HG03103 (cell line): ENCODE measurements at regions not wholly inside any gene's neighbourhood (a gene's known extent, or its start where the extent isn't known, plus 50 kb on each side); places are given as distances from the start of the nearest gene placed in this dataset.
"Not testable (repeated sequence)": the region's sequence is repeated elsewhere in the genome, so short reads cannot be mapped to it uniquely, and the experiment has no call there.

ENCODE experiments used
- ATAC-seq: cut with Tn5 transposase; IDR thresholded peaks from one replicate; pipeline ENCODE4 v1.9.1; 2021; ENCODE audit warnings: low read depth; ENCODE audit not compliant: unreplicated experiment

DNA sequence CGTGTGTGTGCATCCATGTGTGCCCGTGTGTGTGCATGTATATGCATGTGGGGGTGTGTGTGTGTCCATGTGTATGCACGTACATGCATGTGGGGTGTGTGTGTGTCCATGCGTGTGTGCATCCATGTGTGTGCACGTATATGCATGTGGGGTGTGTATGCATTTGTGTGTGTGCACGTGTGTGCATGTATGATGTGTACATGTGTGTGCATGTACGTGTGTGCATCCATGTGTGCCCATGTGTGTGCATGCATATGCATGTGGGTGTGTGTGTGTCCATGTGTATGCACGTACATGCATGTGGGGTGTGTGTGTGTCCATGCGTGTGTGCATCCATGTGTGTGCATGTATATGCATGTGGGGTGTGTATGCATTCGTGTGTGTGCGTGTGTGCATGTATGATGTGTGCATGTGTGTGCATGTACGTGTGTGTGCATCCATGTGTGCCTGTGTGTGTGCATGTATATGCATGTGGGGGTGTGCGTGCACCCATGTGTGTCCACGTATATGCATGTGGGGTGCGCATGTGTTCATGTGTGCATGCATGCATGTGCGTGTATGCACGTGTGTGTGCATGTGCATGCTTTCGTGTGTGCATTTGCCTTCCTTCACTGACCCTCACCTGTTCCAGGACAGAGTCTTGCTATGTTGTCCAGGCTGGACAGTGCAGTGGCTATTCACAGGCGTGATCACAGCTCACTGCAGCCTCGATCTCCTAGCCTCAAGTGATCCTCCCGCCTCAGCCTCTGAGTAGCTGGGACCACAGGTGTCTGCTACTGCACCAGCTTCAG lies 129.6 kb upstream of the TNRC6C start:
- no peak for ATAC-seq

DNA sequence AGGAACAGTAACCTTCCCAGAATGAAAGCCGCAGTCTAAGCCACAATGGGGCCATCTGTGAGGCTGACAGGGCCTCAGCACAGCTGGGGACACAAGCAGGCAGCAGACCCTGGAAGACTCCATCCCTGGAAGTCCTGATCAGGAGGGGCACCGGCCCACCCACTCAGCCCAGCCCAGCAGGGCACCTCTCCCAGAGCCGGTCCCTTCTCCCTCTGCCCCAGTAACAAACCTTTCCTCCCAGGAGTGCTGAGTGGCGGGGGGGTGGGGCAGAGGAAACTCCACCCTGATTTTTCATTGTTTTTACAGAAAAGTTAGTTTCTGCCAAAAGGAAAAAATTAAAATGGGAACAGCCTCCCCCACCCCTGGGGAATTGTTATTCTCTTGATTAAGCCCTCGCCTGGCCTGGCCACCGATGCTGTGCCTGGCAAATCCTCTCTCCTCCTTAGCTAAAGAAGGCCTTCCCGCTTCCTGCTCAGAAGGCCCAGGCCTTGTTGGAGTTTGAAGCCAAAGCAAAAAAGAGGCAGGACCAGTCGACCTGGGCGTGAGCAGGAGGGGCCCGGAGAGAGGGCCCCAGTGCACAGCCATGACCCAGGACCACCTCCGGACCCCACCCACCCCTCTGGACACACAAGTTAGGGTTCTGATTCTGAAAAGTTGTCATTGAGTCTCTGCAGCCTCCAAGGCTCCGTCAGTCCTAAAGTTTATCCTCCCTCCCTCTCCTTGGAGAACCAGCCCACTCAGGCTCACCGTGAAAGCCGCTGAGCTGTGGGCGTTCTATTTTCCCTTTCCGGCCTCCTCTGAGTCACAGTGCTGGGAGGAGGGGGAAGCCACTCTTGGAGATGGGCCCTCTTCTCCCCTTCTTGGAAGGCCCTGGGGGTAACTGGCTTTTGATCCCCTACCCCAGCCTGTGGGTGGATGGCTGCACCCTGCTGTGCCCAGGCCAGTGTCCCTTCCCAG lies 128.4 kb upstream of the TNRC6C start:
- no peak for ATAC-seq

DNA sequence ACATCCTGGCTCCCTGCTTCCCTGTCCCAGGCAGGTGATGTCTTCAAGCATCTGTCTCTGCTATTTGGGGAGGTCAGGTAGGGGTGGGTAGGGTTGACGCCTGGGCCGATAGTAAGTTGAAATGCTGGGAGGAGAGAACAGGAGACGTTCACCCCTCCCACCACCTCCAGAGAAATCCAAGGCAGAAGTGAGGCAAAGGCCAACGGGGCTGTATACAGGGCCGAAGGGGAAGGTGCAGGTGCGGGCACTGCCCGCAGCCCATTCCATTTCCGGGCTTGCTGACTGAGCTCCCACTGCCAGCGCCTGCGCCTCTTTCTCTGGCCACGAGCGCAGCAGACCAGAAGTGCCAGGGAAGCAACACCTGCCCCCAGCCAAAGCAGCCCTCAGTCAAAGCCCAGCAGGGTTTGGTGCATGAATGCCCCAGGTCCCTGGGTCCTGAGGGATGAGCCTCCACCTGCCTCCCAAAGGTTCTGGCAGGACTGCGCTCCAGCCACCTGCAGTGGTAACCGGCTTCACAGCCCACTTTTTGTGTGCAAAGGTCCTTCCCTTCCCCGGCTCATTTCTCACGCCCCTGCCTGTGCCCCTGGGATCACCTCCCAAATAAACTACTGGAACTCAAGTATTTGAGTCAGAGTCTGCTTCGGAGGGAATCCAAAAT lies 127.6 kb upstream of the TNRC6C start:
- no peak for ATAC-seq

DNA sequence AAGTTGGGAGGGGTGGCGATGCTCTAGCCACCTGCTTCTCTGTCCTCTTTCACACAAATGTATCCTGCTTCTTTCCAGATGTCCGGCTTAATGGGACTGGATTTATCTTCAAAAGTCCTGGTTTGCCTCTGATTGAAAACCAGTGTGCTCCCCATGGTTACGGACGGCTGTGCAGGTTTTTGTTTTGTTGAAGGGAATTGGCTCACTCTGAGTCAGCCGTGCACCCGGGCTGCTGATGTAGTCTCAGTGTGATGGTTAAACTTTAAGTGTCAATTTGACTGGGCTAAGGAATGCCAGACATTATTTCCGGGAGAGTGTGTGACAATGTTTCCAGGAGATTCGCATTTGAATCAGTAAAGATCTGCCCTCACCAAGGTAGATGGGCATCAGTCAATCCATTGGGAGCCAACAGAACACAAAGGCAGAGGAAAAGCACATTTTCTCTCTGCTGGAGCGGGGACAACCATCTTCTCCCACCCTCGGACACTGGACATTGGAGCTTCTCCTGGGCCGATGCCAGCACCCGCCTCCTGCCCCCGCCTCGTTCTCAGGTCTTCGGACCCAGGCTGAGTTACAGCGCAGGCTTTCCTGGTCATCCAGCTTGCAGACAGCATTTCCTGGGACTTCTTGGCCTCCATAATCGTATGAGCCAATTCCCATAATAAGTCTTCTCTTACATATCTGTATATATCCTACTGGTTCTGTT lies 126.9 kb upstream of the TNRC6C start:
- no peak for ATAC-seq

DNA sequence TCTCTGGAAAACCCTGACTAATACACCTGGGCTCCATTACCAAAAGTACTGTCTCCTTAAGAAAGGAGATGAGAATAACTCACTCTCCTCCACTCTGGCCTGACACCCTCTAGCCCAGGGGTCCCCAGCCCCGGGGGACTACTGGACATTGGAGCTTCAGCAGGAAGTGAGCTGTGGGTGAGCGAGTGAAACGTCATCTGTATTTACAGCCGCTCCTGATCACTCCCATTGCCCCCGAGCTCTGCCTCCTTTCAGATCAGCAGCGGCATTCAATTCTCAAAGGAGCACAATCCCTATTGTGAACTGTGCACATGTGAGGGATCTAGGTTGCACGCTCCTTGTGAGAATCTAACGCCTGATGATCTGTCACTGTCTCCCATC lies 126.3 kb upstream of the TNRC6C start:
- ATAC-seq, result no peak

DNA sequence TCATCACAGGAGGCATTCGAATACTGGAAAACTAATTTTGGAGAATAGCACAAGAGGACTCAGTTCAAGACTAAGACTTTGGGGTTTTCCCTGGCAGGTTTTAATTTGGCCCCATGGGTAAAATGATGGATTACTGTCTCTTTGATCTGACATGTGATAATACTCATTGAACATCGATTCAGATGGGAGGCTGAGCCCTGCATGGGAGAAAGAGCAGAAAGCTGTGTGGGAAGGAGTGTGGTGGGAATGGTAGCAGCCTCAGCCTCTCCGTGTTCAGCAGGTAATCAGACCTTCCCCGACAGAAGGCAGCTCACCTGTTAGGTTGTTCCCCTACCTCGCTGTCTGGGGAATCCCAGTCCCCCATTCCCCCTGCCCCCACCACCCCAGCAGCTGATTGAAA lies 124.7 kb upstream of the TNRC6C start:
- no peak for ATAC-seq

DNA sequence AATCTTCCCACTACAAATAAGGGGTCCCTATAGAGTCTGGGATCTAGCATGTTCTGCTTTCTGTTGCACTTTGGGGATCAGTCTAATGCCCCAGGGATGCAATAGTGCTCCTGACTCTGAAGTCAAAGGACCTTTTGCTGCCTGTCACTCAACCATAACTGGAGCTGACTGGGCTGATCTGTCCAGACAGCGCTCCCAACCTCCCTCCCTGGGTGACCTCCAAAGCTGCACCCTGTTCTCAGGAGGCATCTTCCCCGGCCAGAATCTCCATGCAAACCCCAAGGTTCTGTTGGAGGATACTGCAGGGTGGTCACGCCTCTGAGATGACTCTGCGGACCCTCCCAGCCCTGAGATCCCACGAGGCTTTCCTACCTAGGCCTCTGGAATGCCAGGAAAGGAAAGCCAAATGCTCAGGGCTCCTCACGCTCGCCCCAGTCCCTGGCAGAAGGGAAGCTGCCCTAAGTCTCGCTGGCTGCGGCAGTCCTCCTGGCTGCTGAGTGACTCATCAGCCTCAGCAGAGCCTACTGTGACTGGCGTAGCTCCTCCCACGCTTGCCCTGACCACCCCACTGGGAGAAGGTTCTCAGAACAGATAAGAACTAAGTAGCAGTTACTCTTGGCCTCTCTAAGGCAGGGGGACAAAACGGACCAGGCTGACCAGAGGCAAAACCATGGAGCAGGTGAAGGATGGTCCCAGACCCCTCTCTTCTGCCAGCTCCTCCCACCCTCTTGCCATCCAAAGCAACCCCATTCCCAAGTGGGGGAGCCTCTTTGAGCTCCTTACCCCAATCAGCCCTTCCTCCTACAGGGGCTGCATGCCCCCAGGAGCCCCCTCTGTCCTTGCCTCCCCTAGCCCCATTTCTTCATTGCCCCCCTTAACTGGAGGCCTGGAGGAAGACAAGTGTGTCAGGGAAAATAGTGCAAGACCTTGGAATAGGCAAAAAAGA lies 124.1 kb upstream of the TNRC6C start:
- ATAC-seq, result no peak

DNA sequence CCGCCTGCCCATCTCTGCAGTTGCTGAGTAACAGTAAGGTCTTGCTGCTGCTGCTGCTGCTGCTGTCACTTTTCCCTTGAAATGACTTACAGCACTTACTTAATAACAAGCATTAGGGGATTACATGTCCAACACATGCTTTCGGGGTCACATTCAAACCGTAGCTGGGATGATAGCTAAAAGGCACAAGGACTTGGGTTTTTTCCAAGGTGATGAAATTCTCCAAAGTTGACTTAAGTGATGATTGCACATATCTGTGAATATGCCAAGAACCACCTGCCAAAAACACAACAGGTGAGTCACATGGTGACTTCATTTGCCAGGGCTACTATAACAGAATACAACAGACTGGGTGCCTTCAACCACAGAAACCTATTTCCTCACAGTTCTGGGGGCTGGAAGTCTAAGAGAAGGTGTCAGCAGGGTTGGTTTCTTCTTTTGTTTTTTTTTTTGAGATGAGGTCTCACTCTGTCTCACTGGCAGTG lies 121.9 kb upstream of the TNRC6C start:
- no peak for ATAC-seq

DNA sequence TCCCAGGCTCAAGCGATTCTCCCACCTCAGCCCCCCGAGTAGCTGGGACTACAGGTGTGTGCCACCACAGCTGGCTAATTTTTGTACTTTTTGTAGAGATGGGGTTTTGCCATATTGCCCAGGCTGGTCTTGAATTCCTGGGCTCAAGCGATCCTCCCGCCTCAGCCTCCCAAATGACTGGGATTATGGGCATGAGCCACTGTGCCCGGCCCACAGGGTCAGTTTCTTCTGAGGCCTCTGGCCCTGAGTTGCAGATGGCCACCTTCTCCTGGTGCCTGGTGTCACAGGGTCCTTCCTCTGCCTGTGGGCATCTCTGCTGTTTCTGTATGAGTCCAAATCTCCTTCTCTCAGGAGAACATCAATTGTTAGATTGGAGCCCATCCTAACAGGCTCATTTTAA lies 121.4 kb upstream of the TNRC6C start:
- ATAC-seq, result not testable (repeated sequence)

DNA sequence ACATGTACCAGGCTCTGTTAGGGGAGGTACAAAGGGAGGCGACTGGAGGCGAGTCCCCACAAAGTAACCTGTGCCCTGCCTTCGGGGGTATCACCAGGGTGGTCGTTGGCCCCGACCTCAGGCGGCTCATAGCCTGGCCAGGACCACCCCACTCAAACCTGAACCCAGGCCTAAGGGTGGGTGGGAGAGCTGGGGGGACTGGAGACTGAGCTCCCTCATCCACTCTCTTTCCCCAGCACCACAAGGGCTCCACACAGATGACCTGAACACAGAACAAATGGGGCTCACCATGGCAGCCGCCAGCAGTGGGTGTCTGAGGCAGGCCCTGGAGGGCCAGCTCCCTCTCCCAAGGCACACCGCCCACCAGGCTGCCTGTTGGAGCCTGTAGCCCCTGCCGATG lies 120.6 kb upstream of the TNRC6C start:
- no peak for ATAC-seq

DNA sequence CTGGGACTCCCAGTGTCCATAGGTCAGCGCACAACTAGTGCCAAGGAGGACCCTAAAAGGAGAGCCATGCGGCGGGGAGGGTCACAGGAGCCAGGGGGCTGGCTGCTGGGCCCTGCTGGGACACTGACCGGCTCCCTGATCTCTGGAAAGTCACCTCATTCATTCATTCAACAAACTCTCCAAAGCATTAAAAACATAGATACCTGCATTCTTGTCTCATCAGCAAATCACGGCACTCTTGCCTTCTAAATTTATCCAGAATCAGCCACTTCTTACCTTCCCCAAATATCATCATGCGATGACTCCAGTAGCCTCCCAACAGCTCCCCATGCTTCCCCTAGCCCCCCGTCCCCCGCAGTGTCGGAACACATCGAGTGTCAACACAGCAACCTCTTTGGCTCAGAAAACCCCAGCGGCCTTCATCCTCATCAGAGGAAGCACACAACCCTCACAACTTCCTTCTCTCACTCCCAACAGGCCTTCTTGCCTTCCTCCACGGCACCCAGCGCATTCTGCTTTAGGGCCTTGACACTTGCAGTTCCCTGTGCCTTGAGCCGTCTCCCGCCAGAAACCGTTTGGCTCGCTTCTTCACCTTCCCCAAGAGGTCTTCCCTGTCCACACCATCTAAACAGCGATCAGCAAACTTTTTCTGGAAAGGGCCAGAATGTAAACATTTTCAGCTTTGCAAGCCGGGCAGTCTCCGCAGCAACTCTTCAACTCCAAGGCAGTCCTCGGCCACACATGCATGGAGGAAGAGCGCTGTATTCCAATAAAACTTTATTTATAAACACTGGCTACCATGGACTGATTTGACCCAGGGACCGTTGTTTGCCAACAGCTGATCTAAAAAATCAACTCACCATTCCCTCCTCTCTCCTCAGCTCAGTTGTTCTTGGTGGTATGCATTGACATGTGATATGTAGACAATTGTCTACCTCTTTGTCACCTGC lies 119.5 kb upstream of the TNRC6C start:
- ATAC-seq, result no peak

DNA sequence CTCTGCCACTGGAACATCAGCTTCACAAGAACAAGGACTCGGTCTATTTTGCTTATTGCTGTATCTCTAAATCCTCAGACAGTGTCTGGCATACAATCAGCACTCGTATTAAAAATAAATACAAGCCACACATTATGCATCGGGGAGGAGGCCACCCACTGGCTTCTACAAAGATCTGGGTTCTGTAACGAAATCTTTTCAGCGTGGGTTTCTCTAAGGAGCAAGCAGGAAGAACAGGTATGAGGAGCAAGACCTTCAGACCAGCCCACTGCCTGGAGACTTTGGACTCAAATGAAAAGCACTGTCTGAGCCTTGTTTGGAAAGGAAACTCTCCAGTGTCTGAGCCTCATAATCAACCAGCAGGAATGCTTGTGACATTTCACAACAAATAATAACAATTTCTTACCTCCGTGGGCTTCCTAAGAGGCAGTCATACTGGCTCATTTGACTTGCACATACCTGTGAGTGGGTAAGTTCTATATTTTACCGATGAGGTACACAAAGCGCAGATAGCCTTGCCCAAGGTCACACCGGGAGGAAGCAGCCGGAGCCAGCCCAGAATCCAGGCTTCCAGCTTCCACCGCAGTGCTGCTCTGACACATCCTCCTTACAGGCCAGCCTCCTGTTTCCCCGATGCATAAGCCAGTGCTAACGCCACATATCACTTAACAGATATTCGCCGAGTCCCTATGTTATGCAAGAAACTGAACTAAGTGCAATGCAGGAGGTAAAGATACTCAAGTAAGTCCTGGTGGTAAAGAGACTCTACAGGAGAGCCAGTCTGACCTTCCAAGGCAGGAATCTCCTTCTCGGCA lies 118.6 kb upstream of the TNRC6C start:
- no peak for ATAC-seq

DNA sequence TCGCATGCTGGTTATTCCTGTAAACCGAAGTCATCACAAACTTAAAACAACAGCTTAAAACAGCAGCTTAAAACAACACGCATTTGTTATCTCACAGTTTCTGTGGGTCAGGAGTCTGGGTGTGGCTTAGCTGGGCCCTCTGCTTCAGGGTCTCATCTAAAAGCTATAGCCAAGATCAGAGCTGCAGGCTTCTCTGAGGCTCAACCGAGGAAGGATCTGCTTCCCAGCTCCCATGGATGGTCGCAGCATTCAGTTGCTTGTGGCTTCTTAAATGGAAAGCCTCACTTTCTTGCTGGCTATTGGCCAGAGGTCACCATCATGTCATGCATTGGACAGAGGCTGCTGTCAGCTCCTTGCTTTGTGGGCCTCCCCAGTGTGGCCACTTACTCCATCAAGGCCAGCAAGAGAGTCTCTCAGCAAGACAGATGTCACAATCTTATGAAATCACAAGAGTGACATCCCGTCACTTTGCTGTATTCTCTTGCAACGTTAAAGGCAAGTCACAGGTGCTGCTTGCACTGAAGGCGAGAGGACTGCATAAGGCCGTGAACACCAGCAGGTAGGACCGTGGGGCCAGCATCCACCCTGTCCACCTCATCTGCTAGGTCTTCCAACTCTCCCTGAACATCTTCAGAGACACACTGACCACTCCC lies 117.9 kb upstream of the TNRC6C start:
- no peak for ATAC-seq

DNA sequence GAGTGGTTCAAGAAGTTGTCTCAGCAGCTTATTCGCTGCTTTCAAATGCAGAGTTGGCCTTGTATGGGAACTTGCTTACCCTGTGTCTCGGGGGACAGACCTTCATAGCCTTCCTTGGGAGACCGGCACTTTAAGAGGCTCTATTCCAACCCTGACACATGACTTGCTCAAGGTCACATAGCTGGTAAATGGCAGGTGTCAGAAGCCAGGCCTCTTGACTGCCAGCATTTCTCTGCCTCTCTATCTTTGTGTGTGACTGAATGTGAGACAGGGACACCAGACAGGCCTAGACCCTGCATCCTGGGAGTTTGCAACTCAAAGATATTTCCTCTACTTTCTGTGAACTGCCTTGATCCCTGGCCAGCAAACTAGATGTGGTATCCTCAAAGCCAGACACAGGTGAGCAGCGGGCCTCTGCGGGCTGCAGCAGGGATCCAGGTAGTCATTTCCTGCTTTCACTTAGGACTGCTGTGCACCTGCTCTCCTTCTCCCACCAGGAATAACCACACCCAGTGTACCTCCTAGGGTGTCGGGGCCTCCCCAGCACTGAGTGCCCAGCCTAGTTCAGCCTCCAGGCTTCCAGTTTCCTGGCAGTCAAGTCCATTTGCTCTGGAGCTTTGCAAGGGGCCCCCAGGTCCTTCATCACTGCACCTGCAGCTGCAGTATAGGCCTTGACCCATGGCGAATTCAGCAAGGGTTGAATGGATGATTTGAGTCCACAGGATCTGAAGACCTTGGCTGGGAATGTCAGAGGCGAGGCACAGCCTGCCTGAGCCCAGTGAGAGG lies 116.6 kb upstream of the TNRC6C start:
- no peak for ATAC-seq

DNA sequence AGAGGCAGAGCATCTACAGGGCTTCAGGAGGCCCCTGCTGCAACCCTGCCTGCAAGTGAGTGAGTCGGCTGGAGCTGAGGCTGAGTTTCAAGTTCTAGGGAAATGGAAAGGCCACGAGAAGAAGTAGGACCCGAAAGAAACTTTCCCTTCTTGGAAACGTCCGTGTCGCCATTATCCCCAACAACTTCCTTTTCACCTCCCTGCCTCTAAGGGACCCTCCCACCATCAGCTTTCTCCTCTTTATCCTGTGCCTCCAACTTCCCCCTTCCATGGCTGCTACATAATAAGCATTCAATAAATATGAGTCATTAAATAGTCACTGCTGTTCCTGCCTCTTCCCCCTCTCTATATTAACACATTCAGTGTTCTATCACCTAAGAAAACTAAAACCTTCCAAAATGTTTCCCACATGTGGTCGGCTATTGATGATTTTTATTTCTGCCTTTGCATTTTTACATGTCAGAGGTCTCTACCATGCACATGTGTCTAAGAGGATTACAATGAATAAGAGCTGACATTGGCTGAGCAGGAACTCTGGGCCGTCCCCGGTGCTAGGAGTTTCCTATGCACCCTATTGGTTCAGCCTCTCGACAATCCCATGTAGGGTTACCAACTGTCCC lies 115.9 kb upstream of the TNRC6C start:
- ATAC-seq, result no peak
